HFFc6 (cell line): ENCODE measurements at regions not wholly inside any gene's neighbourhood (a gene's known extent, or its start where the extent isn't known, plus 50 kb on each side); places are given as distances from the start of the nearest gene placed in this dataset.
"Not testable (repeated sequence)": the region's sequence is repeated elsewhere in the genome, so short reads cannot be mapped to it uniquely, and the experiment has no call there.

ENCODE experiments used
- DNase-seq: peaks from one replicate; pipeline ENCODE4 v3.0.0-alpha.2; 2018
- H3K27ac Mint-ChIP-seq: 2 replicates; pipeline ENCODE4 v1.8.0; 2020; ENCODE audit warnings: mild to moderate bottlenecking, mixed read lengths
- H3K27me3 Mint-ChIP-seq: 2 replicates; pipeline ENCODE4 v1.8.0; 2021; ENCODE audit warnings: mild to moderate bottlenecking, moderate library complexity, mixed read lengths; ENCODE audit not compliant: insufficient read depth
- H3K36me3 Mint-ChIP-seq: 2 replicates; pipeline ENCODE4 v1.8.0; 2021; ENCODE audit warnings: low read depth, mixed read lengths
- H3K4me1 Mint-ChIP-seq: 2 replicates; pipeline ENCODE4 v1.8.0; 2020; ENCODE audit warnings: low read depth, mixed read lengths
- H3K4me3 Mint-ChIP-seq: 2 replicates; pipeline ENCODE4 v1.8.0; 2020; ENCODE audit warnings: mild to moderate bottlenecking, moderate library complexity, mixed read lengths
- H3K9me3 Mint-ChIP-seq: 2 replicates; pipeline ENCODE4 v1.8.0; 2020; ENCODE audit warnings: mild to moderate bottlenecking, mixed read lengths
- TF ChIP-seq, protein P1 (sequence below): fragments of 200-600 bp; sonication (generic); IDR thresholded peaks from 2 replicates; pipeline ENCODE4 v1.5.0; 2021; ENCODE audit warnings: antibody characterized with exemption, mild to moderate bottlenecking

- H3K4me3 Mint-ChIP-seq, result no peak overlapping the region
- H3K27ac Mint-ChIP-seq, result no peak overlapping the region
- TF ChIP-seq, protein P1, sequence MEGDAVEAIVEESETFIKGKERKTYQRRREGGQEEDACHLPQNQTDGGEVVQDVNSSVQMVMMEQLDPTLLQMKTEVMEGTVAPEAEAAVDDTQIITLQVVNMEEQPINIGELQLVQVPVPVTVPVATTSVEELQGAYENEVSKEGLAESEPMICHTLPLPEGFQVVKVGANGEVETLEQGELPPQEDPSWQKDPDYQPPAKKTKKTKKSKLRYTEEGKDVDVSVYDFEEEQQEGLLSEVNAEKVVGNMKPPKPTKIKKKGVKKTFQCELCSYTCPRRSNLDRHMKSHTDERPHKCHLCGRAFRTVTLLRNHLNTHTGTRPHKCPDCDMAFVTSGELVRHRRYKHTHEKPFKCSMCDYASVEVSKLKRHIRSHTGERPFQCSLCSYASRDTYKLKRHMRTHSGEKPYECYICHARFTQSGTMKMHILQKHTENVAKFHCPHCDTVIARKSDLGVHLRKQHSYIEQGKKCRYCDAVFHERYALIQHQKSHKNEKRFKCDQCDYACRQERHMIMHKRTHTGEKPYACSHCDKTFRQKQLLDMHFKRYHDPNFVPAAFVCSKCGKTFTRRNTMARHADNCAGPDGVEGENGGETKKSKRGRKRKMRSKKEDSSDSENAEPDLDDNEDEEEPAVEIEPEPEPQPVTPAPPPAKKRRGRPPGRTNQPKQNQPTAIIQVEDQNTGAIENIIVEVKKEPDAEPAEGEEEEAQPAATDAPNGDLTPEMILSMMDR, result no peak
- H3K4me1 Mint-ChIP-seq, result 0 out of 2 replicates have a peak, but pooled peaks cover 6% of the 10 kb centered on the region
- no peak for DNase-seq
- H3K27me3 Mint-ChIP-seq, result peaks cover 1% of the 10 kb centered on the region
- H3K36me3 Mint-ChIP-seq, result no peaks in the 10 kb centered on the region
- H3K9me3 Mint-ChIP-seq, result no peaks in the 10 kb centered on the region
Measured at GRCh38 chr4:151582098-151582497, 173.1 kb downstream of the FHIP1A start.

- Mint-ChIP-seq H3K4me1 (0 out of 2 replicates have a peak, but pooled peaks cover 6% of the 10 kb centered on the region), H3K4me3 (no peak overlapping the region), H3K9me3 (no peaks in the 10 kb centered on the region), H3K36me3 (no peaks in the 10 kb centered on the region), H3K27ac (no peak overlapping the region), H3K27me3 (peaks cover 1% of the 10 kb centered on the region)
- no peak for DNase-seq
- TF ChIP-seq, protein P1, result no peak
Measured at GRCh38 chr4:151583157-151583914, 174.4 kb downstream of the FHIP1A start.

- Mint-ChIP-seq H3K27me3 (no peaks in the 10 kb centered on the region; the same call in none of the 2 replicates), H3K4me1 (0 out of 2 replicates have a peak, but pooled peaks cover 6% of the 10 kb centered on the region), H3K4me3 (no peak overlapping the region), H3K27ac (no peak overlapping the region), H3K36me3 (no peaks in the 10 kb centered on the region), H3K9me3 (no peaks in the 10 kb centered on the region)
- TF ChIP-seq, protein P1, result no peak
- no peak for DNase-seq
Measured at GRCh38 chr4:151584101-151584500, 175.1 kb downstream of the FHIP1A start.

GRCh38 chr4:151595629-151596028 is 165.2 kb downstream of the GATB start:
- not testable (repeated sequence) for H3K27ac Mint-ChIP-seq, H3K36me3 Mint-ChIP-seq, H3K9me3 Mint-ChIP-seq, H3K27me3 Mint-ChIP-seq, DNase-seq, H3K4me3 Mint-ChIP-seq
- H3K4me1 Mint-ChIP-seq, result peaks cover 15% of the 10 kb centered on the region

GRCh38 chr4:151597691-151598090 is 163.1 kb downstream of the GATB start:
- H3K36me3 Mint-ChIP-seq, H3K4me3 Mint-ChIP-seq, H3K27me3 Mint-ChIP-seq, H3K9me3 Mint-ChIP-seq, H3K27ac Mint-ChIP-seq, DNase-seq: not testable (repeated sequence)
- peaks cover 18% of the 10 kb centered on the region for H3K4me1 Mint-ChIP-seq

GRCh38 chr4:151599863-151600262 is 160.9 kb downstream of the GATB start:
- peaks cover 6% of the 10 kb centered on the region; the same call in 1 of the 2 replicates for H3K36me3 Mint-ChIP-seq
- peak overlapping the region; percentile 63 for H3K27ac Mint-ChIP-seq
- TF ChIP-seq, protein P1, result no peak
- no peak for DNase-seq
- H3K4me1 Mint-ChIP-seq, result peaks cover 23% of the 10 kb centered on the region
- peaks cover 5% of the 10 kb centered on the region; the same call in 1 of the 2 replicates for H3K27me3 Mint-ChIP-seq
- no peak overlapping the region for H3K4me3 Mint-ChIP-seq
- H3K9me3 Mint-ChIP-seq, result no peaks in the 10 kb centered on the region
